ENCODE measurements at regions not wholly inside any gene's neighbourhood (a gene's known extent, or its start where the extent isn't known, plus 50 kb on each side); places are given as distances from the start of the nearest gene placed in this dataset.

GRCh38 chr18:8936619-8937018 lies 165.9 kb upstream of the NDUFV2 start (continued):
- peak; percentile 42; the same call in 1 of the 2 replicates for TF ChIP-seq ZNF592 (IDR thresholded peaks at IDR 0.05)
- no peak for TF ChIP-seq NR4A1 (CRISPR knock-in tag; IDR thresholded peaks at IDR 0.05)
- no peak for TF ChIP-seq NR4A1 (tag; IDR thresholded peaks at IDR 0.05)
- TF ChIP-seq PATZ1 (CRISPR knock-in tag; IDR thresholded peaks at IDR 0.05; ENCODE audit: borderline replicate concordance): no peak
- TF ChIP-seq ZNF398 (CRISPR knock-in tag; IDR thresholded peaks at IDR 0.05): no peak
- TF ChIP-seq POLR2G (IDR thresholded peaks at IDR 0.05; ENCODE audit: low read depth, low read length): no peak
- no peak for TF ChIP-seq E2F5 (CRISPR knock-in tag; IDR thresholded peaks at IDR 0.05)
- TF ChIP-seq ZNF395 (CRISPR knock-in tag; IDR thresholded peaks at IDR 0.05): no peak
- TF ChIP-seq NR1H2 (CRISPR knock-in tag; IDR thresholded peaks at IDR 0.05): no peak
- TF ChIP-seq ZNF41 (CRISPR knock-in tag; conservative IDR thresholded peaks at IDR 0.05): no peak
- TF ChIP-seq CC2D1A (IDR thresholded peaks at IDR 0.05): no peak
- TF ChIP-seq SP2 (IDR thresholded peaks at IDR 0.05; ENCODE audit: extremely low read depth, low read depth, low read length, poor library complexity, severe bottlenecking): no peak
- no peak for TF ChIP-seq PBX2 (CRISPR knock-in tag; IDR thresholded peaks at IDR 0.05; ENCODE audit: low read depth)
- TF ChIP-seq PBX2 (tag; conservative IDR thresholded peaks at IDR 0.05; ENCODE audit: low read depth): peak; percentile 46
- no peak for TF ChIP-seq ZNF780A (CRISPR knock-in tag; IDR thresholded peaks at IDR 0.05)

Data from K562 (cell line).